Activated CD4-positive, alpha-beta T cell treated with anti-CD3 and anti-CD28 coated beads, Interleukin-2, Interleukin-6, amounts not matched to agents 100 ng/mL and 50 ng/mL, durations not matched to agents 16 hours and 8 hours (primary cell): ENCODE measurements at regions not wholly inside any gene's neighbourhood (a gene's known extent, or its start where the extent isn't known, plus 50 kb on each side); places are given as distances from the start of the nearest gene placed in this dataset.

Source experiments
- DNase-seq: peaks from one replicate; pipeline ENCODE4 v3.0.0-alpha.2; 2020

DNA sequence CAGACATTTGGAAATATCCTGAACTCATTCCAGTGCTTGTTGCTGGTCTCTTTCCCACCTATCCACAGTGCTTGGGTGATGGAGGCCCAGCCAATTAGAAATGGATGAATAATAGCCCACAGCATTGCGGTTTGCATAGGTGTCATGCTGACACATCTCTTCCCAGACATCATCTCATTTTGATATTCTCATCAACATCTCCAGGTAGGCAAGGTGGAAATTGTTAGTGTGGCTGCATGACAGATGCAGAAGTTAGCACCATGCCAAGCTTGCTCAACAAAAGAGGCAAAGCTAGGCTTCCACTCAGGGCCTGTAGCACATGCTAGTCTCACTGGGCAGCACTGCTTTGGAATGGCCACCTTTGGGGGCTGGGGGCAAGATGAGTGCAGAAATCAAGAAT, 1118.9 kb downstream of the VRK1 start:
- no peak for DNase-seq

DNA sequence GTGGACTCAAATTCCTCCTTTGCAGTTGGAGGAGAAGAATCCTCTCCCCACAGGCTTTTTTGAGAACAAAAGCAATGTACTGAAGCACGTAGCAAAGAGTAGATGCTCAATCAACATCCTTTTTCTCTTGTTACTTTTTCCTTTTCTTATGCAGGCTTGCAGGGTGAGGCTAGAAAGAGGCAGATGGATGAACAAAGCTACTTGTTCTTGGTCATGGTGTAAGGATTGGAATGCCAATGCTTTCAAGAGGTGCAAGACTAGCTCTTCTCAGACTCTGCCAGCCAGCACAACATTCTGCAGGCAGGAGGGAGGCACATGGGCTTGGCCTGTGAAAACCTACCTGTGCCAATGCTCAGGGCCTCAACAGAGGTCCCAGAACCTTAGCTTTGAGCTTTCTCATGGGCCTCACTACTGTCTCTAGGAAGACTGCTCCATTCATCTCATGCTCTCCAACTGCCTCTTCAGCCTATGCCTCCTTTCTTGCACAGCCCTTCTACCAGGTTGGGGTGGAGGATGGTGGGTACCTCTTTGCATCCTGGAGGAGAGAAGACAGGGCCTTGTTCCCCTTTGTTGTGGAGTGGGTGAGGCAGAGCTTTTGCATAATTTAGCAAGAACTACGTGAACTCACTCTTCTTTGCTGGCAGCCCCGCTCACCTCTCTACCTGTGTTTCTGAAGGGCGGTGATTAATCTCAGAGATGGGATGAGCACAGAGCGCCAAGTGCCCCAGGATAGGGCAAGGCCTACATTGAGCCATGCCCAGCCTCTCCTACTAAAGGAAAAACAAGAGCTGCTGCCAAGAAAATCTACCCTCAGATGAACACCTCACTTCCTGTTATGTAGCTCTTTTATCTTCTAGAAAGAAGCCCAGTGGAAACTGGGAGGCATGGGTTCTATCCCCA, 1119.7 kb downstream of the VRK1 start:
- no peak for DNase-seq

DNA sequence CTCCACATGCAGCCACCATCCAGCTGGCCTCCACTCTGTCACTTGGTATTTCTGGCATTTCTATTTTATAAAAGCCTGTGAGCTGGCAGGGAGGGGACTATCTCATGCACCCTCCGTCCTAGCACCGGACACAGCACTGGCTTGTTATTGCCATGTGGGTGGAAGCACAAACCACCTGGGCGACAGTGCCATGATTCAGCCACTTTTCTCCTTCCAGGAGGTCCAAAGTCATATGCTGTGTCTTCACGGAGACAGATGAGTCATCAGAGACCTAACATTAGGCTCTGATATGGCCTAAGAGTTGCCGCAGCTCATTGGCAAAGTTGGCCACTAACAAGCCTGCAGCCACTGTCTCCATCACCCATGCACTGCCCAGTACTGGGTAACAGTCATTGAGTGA, 1123.0 kb downstream of the VRK1 start:
- DNase-seq: no peak

DNA sequence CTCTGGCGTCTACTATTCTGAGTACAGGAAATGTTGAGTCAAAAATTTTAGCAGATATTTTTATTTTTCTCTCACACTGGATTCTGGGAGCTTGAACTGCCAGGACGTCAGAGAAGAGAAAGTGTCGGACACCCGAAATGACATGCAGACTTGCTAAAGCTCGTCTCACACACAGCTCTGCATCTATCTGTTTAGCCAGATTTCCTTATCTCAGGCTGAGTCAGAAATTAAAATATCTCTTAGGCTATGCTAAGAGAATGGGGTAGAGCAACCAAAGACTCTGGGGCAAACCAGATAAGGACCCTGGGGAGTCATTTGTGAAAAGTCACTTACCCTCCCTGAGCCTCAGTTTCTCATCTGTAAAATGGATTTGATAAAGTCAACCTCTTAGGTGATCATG, 1124.1 kb downstream of the VRK1 start:
- DNase-seq: no peak

DNA sequence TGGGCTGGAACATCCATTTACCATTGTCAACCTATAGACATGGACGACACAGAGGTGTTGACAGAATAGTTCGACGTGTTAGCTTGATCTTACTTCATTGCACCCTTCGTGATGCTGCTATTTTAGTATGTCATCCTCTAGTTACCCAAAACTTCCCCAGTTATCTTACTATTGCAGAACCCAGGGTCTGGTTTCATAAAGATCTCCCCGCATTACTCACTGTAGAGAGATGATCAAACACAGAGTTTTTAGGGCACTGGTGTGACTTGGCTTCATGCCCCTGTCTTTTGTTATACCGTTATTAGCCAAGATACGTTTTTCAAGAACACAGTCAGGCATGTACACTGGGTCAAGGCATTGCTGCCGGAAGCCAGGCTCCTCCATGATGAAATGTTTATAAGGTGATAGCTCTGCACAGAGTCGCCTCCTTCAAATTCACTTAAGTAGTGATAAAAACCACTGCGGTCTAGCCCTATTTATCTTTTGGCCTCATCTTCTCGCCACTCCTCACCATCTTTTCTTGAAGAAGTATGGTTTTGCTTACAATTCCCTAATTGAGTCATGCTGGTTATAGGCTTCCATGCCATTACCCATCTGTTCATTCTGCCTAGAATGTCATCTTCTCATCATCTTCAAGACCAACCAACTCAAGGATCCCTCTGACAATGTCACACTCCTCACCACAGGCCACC, 1127.9 kb downstream of the VRK1 start:
- DNase-seq: peak; percentile 60

DNA sequence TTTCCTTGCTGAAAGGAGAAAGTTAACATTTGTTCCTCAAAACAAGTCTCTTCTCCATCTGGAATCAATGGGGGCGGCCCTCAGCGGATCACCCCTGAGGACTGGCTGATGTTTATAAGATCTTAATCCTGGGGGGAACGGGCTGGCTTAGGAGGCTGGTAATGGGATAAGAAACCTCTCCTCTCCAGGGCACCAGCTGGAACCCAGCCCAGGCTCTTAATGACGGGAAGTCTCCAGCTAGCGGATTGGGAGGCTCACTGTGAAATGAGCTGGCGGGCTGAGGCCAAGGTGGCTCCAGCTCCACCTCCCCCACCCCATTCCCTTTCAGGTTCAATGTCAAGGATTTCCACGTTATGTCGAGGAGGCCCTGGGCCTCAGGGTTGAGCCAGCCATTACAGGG, 1133.0 kb downstream of the VRK1 start:
- DNase-seq: no peak

DNA sequence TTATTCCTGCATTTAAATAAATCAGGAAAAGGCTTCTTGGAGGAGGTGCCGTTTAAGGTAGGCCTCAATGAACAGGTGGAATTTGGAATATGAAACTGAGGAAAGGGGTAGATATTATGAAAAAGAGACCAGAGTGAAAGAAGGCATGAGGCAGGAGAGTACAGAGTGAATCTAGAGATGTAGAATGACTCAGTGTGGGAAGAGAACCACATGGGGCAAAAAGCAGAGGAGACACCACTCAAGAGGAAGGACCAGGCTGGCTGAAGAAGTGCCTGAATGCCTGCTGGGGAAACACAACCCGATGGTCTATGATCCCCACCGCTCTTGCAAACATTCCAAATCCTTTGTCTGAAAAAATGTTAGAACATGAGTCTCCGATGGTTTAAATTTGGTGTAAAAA, 1134.1 kb downstream of the VRK1 start:
- DNase-seq: no peak

DNA sequence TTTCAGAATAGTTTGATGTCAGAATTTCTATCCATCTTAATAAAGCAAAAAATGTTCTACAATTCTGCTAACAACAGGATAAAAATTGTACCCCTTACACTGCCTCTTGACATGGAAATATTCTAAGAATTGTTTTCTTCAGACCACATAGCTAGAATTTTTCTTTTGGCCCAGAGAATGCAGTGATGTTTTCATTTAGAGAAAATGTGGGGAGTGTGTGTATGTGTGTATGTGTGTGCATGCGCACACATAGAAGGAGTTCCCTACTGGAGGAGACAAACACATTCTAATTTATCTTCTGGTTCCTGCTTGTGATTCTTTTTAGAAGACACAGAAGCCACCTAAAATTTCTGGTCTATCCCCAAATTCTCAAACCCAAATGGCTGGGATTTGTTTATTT, 1145.7 kb downstream of the VRK1 start:
- DNase-seq: no peak

DNA sequence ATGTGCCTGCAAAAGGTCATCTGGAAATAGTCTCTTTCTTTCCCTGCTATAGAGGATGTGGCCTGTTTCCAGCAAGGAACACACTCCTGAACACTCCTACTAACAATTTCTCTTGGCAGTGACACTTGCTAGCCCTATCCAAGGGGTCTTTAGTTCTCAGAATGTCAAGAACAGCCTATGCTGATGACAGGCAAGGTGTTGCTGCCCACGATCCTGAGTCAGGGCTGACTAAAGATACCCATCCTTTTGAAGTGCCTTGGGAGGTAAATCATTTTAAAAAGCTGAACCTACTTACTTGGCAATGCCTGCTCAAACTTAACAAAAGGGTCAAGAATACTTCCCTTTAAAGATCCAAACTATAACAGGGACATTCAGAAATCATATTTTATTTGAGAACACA, 1146.4 kb downstream of the VRK1 start:
- DNase-seq: no peak

DNA sequence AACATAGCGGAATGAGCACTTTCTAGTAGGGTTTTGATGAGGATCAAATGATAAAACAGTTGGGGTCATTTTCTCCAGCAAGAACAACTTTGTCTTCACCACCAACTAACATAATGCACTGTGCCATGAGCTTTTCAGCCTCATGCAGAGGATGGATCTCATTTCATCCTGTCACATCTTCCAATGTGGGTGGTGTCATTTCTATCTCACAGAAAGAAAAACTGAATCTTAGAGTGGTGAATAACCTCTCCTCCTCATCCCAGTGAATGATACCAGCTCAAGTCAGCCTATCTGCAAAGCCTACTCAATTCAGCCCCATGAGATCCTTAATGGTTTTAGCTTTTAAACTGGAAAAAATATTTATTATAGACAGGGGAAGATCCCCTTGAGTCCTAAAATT, 1147.2 kb downstream of the VRK1 start:
- no peak for DNase-seq

DNA sequence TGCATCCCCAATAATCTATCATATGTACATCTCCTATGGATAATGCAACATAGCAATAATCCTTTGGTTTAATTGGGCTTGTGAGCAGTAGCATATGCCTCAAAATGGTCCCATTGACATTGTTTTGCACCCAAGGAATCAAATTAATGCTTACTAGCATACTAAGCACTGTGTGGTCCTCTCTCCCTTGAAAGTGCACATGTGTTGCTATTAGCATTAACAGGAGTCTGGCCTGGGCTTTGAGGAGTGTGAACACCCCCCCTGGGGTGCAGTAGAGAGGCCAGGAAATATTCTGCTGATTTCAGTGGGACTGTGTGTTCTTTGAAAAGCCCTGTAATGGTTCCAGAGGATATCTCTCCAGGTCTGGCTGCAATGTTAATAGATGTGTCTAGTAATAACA, 1148.4 kb downstream of the VRK1 start:
- DNase-seq: no peak

DNA sequence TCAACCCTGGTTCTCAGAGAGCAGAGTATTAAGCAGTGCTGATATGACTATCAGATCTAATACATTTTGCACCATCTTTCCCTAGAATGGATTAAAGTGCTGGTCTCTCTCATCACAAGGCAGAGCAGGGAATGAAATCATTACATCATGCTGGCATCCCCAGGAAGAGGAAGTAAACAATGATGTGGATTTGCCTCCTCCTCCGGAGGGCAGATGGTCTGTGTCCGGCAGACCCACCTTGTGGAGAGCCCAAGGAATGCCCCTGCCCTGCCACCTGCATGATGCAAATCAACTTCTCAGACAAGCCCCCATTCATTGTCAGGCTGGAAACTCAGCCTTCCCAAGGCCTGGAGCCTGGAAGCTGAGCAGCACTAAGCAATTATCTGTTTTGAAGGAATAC, 1149.1 kb downstream of the VRK1 start:
- DNase-seq: no peak

DNA sequence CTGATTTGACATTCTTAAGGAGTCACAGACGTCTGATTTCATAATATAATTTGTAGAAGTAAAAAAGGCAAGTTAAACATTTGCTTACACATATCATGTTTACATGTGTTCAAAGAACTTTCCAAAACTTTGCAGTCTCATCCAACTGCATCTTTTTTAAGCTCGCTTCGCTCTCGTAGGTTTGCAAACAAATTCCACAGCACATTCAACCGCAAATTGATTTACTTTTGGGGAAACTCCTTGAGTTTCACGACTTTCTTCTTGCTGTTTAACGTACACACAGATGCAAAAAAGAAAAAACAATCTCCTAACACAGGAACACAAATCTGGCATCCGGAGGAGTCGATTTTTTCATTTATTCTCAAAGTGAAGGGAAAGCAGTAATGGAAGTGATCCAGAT, 1149.5 kb downstream of the VRK1 start:
- DNase-seq: no peak

DNA sequence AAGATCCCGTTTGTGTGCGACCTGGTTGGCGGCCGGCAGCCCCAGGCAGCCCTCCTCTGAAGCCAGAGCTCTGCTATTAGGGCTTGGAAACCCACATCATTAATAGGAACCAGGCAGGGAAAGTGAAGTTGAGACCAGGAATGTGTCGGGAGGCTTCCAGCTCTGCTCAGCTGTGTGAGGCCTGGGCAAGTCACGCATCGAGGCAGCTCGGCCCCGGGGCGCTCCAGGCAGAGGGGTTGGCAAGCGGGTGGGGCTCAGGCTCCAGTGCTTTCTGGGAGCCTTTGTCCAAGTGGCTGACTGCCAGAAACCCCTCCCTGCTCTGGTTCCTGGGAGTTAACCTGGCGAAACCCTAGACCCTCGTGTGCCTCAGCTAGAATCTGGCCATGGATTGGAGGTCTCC, 1151.7 kb downstream of the VRK1 start:
- DNase-seq: no peak

DNA sequence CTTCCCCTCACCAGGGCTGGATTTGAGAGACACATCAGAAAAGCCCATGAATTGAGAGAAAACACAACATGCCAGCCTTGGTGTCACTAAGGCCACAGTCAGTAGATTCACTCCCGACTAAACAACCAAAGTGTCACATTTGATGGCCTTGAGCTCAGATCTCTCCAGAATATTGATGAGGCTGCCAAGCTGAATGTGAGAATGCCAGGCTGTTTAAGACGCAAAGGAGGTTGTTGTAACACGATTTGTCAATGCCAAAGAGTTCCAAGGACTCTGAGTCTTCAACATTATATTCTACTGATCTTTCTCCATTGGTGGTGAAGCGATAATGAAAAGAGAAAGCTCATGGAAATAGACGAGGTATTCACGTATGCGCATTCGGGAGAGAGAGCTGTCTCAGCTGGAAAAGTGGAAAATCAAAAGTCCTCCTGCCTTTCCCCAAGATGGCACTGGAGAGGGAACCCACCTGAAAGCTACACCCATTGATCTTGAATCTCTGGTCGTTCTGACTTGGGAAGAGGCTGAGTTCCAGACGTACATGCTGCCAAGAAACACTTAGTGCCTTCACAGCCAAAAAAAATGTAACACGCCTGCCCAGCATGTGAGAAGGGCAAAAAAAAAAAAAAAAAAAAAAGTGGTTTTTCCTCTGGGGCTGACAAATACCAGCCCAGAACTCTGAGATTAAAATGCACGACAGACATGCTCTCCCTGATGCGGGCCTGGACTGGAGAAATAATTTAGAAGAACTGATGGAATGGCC, 1159.6 kb downstream of the VRK1 start:
- no peak for DNase-seq

DNA sequence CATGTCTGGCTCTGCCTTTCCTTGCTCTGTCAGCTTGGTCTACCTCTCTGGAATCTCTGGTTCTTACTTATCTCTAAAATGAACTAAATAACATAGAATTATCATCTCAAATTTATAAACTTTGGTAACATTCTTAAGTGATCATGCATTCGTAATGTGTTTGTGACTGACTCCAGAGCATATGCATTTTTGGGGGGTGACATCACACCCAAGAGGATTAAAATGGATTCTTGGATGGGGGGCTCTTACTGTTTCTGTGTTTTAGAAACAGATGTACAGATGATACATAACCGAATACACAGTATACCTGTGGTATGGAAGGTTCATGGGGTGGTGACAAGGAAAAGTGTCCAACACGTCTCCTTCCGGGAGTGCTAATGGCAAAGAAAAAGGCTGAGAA, 1162.1 kb downstream of the VRK1 start:
- DNase-seq: no peak

DNA sequence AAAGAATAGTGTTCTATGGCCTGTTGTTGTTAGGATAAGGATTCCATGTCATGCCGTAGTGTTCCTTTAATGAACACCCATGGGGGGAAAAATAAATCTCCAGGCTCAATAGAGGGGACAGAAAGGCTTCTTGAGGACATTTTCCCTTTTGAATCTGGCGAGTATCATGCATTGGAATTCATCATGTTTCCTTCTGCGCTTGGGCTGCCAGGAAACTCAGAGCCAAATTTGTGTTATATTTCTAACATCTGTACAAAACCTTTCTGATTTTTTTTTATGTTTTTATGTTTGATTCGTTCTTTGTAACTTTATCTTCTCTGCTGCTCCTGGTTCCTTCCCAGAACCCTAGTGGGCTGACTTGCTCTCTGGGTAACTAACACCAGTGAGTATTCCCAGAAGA, 1163.3 kb downstream of the VRK1 start:
- no peak for DNase-seq

DNA sequence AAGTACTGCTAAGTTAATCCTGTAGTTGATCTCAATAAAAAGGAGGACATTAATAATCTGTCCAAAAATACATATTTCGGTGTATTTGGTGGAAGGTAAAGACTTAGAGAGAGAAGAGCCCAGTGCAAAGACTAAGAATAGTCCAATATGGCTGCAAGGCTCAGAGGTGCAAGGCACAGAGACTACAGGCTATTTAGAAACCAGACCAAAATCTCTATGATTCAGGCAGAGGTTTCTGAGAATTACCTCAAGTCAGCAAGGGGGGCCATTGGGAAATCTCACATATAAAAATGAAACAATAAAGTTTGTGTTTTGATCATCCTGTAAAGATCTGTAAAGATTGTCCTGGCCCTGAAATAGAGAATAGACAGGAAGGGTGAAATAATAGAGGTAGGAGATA, 1173.0 kb downstream of the VRK1 start:
- DNase-seq: no peak

DNA sequence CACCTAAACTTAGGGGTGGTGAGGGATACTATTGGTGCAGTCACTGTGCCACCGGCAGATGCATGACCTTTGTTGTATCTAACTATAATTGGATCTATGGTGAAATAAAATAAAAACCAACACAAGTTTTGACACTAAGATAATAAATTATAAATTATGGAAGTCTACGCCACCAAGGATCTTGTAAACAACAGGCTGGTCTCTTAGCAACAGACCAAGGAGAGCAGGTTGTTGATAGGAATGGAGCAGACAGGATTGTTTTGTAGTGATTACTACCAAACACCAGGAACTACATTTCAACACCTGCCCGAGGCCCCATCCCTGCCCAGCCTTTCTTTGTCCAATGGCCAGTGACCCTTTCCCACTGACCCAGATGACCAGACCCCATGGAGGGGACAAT, 1178.0 kb downstream of the VRK1 start:
- no peak for DNase-seq

DNA sequence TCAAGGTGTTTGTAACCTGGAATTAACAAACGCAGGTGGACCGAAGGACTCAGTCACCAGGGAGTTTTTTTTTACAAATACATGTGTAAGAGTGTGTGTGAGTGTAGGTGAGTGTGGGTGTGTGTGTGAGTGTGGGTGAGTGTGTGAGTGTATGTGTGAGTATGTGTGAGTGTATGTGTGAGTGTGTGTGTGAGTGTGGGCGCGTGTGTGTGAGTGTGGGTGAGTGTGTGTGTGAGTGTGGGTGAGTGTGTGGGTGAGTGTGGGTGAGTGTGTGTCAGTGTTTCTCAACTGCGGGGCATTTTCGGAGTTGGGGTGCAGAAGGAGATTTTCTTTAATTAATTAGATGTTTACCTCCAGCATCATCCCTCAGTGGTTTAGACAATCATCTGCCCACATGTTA, 1178.8 kb downstream of the VRK1 start:
- no peak for DNase-seq

DNA sequence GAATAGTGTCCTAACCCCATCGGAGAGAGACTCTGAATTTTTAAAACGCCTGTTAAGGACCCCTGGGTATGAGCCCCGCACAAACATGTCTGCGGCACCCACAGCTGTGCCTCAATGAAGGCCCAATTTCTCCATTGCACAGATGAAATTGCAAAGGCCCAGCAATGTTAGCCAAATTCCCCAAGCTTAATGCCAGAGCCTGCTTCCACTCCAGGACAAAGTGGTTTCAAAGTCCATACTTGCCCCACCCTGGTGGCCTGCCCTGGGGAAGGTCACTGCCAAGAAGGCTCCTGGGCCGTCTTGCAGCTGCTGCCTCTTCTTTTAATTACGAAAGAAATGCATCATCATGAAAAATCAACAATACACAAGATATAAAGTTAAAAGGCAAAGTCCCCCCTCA, 1179.7 kb downstream of the VRK1 start:
- DNase-seq: peak; percentile 17

DNA sequence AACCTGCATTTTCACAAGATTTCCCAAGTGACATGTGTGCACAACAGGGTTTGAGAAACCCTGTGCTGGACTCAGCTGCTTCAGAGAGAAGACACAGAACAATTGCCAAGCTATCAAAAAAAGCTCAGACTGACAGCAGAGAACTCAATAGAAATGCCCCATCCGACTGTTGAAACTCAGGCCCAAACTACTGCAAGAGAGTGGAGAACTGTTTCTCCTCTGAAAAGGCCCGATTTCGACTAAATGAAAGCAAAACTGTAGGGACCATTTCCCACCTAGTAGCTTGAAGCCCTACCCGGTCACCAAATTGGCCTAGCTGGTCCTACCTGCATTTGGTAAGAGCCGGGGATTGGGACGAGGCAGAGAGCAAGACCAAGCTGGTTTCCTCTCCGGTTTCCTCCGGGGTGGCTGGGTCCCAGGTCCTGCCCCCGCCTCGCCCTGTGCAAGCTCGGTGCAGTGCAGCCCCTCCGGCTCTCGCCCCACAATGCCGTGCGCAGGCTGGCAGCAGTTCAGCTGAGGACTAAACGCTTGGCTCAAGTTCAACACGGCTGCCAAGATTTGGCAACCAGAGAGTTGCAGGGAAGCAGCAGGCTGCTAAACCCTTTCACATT, 1180.6 kb downstream of the VRK1 start:
- peak; percentile 85 for DNase-seq

DNA sequence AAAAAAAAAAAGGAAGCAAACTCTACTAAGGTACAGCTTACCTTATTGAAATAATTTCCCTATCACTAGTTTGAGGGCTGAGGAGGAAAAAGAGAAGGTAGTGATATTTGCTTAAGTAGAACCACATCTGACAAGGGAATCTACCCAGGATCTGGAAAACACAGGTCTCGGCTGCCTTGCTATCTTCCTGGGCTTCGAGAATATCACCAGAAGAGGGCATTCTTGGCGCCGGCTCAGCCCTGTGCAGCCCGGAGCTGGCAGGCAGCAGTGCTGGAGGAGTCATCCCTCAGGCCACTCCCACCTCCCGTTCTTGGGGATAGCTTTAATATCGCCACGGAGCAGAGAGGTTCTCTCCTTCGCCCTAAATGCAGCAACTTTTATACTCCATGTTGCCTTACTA, 1181.2 kb downstream of the VRK1 start:
- DNase-seq: peak; percentile 87
